ENCODE measurements at regions not wholly inside any gene's neighbourhood (a gene's known extent, or its start where the extent isn't known, plus 50 kb on each side); places are given as distances from the start of the nearest gene placed in this dataset.

DNA sequence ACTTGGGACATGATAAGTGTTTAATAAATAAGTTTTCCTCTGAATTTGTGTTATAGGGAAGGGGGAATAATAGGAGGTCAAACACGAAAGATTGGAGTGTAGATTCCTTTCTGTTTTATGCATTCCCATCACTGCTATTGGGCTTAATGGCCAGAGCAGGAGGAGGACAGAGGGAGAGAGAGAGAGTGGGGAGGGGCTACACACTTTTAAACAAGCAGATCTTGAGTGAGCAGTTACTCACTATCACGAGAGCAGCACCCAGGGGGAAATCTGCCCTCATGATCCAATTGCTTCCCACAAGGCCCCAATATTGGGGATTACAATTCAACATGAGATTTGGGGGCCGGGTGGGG is 505.0 kb downstream of the GRIN2A start:
- TF ChIP-seq, protein P1, sequence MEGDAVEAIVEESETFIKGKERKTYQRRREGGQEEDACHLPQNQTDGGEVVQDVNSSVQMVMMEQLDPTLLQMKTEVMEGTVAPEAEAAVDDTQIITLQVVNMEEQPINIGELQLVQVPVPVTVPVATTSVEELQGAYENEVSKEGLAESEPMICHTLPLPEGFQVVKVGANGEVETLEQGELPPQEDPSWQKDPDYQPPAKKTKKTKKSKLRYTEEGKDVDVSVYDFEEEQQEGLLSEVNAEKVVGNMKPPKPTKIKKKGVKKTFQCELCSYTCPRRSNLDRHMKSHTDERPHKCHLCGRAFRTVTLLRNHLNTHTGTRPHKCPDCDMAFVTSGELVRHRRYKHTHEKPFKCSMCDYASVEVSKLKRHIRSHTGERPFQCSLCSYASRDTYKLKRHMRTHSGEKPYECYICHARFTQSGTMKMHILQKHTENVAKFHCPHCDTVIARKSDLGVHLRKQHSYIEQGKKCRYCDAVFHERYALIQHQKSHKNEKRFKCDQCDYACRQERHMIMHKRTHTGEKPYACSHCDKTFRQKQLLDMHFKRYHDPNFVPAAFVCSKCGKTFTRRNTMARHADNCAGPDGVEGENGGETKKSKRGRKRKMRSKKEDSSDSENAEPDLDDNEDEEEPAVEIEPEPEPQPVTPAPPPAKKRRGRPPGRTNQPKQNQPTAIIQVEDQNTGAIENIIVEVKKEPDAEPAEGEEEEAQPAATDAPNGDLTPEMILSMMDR (IDR thresholded peaks at IDR 0.05; ENCODE audit: low read depth, low read length) = no peak
- DNase-seq (ENCODE audit: extremely low read depth, low read depth) = no peak

DNA sequence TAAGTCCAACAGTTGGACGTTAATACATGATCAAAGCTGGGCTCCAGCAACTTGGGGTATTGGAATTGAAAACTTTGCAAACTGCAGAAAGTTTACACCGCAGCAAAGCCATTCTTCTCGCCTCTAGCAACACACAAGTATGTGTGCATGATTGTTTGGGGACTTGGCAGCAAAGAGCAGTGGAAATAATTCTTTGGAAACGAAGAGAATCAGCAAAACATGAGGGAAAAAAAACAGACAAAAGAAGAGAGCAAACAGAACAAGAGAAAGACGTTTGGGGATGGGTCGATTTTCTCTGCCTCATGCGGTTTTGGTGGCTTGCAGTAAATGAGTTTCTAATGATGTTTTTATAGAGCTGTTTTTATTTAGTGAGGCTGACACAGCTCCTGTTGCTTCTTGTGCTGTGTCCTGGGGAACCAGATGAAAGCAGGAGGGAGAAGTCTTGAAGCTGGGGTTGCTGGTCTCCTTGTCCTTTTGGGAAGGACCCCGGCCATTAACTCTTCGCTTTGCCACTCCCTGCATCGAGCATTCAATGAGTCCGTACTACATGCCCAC is 502.9 kb downstream of the GRIN2A start:
- TF ChIP-seq, protein P1 (IDR thresholded peaks at IDR 0.05; ENCODE audit: low read depth, low read length) = no peak
- DNase-seq (ENCODE audit: extremely low read depth, low read depth) = no peak

DNA sequence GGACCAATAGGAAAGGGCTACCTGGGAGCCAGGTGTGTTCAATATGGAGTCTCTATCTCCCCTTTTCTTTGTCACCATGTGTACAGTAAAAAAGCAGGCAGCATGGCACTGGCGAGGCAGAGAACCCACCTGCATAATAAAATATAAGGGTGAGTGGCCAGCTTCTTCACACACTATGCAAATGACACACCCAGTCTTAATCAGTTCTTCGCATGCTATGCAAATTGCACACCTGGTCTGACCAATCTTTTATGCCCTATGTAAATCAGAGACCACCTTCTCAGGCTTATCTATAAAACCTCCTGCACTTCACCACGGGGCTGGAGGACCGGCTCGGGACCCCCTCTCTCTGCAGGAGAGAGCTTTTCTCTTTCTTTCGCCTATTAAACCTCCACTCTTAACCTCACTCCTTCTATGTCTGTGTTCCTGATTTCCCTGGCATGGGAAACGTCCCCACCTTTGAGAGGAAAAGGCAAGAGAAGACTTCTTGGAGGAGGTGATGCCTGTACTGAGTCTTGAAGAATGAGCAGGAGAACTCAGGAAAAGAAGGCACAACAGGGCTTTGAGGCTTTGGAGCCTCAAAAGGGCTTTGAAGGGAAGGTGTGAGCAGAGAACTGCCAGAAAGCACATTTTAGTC is 502.1 kb downstream of the GRIN2A start:
- DNase-seq (ENCODE audit: extremely low read depth, low read depth) = no peak
- TF ChIP-seq, protein P1 (IDR thresholded peaks at IDR 0.05; ENCODE audit: low read depth, low read length) = no peak

DNA sequence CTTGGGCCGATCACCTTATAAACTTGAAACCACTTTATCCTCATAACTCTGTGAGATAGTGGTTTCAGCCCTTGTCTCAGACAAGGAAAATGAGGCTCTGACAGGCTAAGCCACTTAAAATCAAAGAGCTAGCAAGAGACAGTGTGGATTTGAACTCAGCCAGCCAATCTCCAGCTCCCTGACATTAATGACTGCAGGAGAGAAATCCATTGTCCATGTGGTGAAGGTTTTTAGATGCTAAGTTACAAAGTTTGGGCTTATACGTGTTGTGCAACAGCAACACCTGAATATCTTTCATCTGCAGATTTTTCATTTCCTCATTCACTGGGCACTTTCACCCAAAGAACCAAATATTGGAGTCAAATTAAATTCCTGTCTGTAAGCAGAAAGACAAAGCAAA is 501.3 kb downstream of the GRIN2A start:
- TF ChIP-seq, protein P1 (IDR thresholded peaks at IDR 0.05; ENCODE audit: low read depth, low read length) = no peak
- no peak for DNase-seq (ENCODE audit: extremely low read depth, low read depth)

DNA sequence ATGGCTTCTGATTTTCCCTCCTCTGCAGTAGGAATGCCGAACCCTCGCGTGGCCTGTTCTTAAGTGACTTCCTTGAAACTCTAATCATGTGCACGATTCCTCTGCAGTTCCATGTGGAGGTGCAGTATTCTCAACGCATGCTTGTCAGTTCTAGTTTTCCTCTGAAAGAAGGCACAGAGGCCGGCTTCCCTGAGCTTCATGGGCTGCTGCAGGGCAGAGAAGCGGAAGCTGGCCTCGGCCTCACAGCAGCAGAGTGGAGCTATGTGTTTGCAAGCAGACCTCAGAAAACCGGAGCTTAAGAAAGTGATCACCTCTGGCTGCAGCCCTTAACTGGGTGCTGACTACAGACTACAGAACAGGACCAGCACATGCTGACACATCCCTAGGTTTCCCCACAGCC is 500.7 kb downstream of the GRIN2A start:
- no peak for DNase-seq (ENCODE audit: extremely low read depth, low read depth)
- TF ChIP-seq, protein P1 (IDR thresholded peaks at IDR 0.05; ENCODE audit: low read depth, low read length) = no peak

DNA sequence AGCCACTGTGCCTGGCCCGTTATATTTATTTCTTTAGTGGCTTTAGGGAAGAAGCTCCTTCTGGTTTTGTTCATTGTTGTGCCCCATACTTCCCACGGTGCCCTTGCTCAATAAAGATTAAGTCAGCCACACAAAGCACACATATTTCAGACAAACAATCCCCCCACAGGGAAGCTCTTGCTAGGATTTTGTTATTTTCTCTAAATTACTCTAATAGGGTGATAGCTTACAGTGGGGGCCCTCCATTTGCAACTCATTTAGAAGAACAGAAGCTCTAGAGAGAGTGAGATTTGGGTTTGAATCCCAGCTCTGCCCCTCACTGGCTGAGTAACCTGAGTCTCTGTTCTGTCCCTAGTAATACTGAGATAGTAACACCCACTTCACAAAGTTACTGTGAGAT is 499.9 kb downstream of the GRIN2A start:
- TF ChIP-seq, protein P1 (IDR thresholded peaks at IDR 0.05; ENCODE audit: low read depth, low read length) = no peak

DNA sequence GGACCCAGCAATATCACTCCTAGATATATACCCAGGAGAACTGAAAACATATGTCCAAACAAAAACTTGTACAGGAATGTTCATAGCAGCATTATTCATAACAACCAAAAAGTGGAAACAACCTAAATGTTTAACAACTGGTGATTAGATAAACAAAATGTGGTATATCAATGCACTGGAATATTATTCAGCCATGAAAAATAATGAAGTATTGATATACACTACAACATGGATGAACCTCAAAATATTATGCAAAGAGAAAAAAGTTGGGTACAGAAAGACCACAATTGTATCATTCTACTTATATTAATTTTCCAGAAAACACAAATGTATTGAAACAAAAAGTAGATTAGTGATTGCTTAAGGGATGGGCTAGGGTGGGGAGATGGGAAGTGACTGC is 498.6 kb downstream of the GRIN2A start:
- TF ChIP-seq, protein P1 (IDR thresholded peaks at IDR 0.05; ENCODE audit: low read depth, low read length) = no peak

More for the DNA sequence above, 499.9 kb downstream of the GRIN2A start:
- no peak for DNase-seq (ENCODE audit: extremely low read depth, low read depth)

More for the DNA sequence above, 498.6 kb downstream of the GRIN2A start:
- DNase-seq (ENCODE audit: extremely low read depth, low read depth) = no peak
